AG04449 (cell line): ENCODE measurements at regions not wholly inside any gene's neighbourhood (a gene's known extent, or its start where the extent isn't known, plus 50 kb on each side); places are given as distances from the start of the nearest gene placed in this dataset.

Experiments
- CTCF ChIA-PET: fragments of 350-600 bp; formaldehyde crosslinking; extraction: SDS; loops from one replicate; lab custom pipeline; 2021; ENCODE audit warnings: antibody characterized with exemption; lab: Yijun Ruan, JAX
- POLR2A ChIA-PET: fragments of 400-600, 350-600 bp; formaldehyde crosslinking; extraction: SDS; loops from one replicate; lab custom pipeline; 2020; ENCODE audit warnings: antibody characterized with exemption, inconsistent platforms; lab: Yijun Ruan, JAX
- DNase-seq: peaks from one replicate; pipeline ENCODE4 v3.0.0-alpha.2; 2010; ENCODE audit warnings: low read depth, low spot score
- H3K4me3 ChIP-seq: 2 replicates; pipeline ENCODE4 v1.5.1; 2011; ENCODE audit warnings: low read depth, mild to moderate bottlenecking, control low read depth, low read length
- CTCF ChIP-seq: IDR thresholded peaks from one replicate; pipeline ENCODE4 v1.5.1; 2011; ENCODE audit warnings: mild to moderate bottlenecking, moderate library complexity, low read length, control low read depth, inconsistent platforms; ENCODE audit not compliant: insufficient read depth; ENCODE audit errors: missing control alignments

DNA sequence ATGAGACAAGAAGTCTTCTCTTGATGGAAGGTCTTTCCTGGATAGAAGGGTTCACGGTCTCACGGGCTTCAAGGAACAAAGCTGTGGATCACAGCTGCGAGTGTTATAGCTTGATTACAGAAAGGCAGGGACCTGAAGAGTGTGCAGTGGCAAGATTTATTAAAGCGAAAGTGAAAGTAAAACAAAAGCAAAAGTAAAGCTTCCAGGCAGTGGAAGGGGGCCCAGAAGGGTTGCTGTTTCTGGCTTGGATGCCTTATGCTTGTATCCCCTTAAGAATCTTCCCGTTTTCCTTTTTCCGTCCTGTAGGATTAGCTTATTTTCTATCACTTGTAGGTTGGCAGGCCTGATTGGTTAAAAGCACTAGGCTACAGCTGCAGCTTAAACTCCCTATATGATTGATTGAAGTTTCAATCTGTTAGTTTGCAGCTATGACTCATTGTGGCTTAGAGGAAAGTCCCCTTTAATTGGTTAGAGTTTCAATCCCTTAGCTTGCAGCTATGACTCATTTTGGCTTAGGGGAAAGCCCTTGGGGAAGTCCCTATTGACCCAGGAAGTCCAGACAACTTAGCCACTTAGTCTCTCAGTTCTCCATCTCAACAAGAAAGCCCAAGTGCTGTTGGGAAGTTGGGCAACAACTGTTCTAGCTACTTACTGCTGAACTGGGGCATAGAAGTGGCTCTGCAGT, 183.7 kb upstream of the NLGN4Y start:
- no peak overlapping the region; the same call in 1 of the 2 replicates for H3K4me3 ChIP-seq
- no peak for DNase-seq
- TF ChIP-seq CTCF = no peak

DNA sequence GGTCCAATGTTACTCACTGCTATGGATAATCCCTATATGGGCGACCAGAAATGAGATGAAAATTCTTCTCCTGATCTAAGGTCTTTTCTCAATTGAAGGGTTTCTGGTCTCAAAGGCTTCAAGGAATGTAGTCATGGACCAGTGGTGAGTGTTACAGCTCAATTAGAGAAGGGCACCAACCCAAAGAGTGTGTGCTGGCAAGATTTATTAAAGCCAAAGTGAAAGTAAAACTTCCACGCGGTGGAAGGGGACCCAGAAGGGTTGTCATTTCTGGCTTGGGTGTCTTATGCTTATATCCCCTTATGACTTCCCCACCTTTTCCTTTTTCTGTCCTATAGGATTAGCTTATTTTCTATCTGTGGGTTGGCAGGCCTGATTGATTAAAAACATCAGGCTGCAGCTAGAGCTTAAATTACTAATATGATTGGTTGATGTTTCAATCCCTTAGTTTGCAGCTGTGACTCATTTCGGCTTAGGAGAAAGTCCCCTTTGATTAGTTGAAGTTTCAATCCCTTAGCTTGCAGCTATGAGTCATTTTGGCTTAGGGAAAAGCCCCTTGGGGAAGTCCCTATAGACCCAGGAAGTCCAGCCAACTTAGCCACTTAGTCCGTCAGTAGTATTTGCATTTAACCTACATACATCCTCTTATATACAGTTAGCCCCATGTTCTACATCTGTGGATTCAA, 179.5 kb upstream of the NLGN4Y start:
- DNase-seq = no peak
- no peak overlapping the region for H3K4me3 ChIP-seq
- POLR2A ChIA-PET = no interaction called here
- CTCF ChIA-PET = no interaction called here
- TF ChIP-seq CTCF = no peak

More for the DNA sequence above, 183.7 kb upstream of the NLGN4Y start:
- ChIA-PET POLR2A (no interaction called here), CTCF (no interaction called here)

GRCh38 chrY:14351590-14351989, 172.7 kb upstream of the NLGN4Y start:
- CTCF ChIA-PET = no interaction called here
- TF ChIP-seq CTCF = no peak
- DNase-seq = no peak
- POLR2A ChIA-PET = no interaction called here
- H3K4me3 ChIP-seq = no peak overlapping the region

DNA sequence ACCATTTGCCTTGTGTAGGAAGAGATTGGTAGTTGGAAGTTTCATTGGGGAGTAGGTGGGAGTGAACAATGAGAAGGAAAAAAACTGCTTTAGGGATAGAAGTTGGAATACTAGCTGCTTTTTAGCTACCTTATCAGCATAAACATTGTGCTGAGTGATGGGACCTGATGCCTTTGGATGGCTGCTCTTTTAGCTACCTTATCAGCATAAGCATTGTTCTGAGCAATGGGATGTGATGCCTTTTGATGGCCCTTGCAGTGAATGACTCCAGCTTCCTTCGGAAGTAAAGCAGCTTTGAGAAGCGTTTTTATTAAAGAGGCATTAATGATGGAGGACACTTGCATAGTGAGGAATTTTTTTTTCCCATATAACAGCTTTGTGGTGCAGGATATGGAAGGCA, 168.2 kb upstream of the NLGN4Y start:
- ChIA-PET POLR2A (no interaction called here), CTCF (no interaction called here)
- H3K4me3 ChIP-seq = no peak overlapping the region
- no peak for DNase-seq
- no peak for TF ChIP-seq CTCF

GRCh38 chrY:14360748-14361500, 163.4 kb upstream of the NLGN4Y start:
- no peak for TF ChIP-seq CTCF
- H3K4me3 ChIP-seq = no peak overlapping the region
- ChIA-PET POLR2A (no interaction called here), CTCF (no interaction called here)
- DNase-seq = no peak

DNA sequence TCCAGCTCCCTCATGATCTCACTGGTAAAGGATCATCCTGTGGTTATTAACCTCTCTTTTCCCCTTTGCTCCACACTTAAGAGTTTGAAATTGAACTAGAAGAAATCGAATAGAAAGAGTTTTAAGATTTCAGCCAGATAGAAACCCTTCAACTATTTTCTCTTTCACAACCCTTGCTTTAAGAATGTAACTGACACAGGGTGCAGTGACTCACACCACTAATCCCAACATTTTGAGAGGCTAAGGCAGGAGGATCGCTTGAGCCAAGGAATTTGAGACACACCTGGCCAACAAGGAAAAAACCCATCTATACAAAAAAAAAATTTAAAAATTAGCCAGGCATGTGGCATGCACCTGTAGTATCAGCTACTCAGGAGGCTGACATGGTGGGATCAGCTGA, 150.7 kb upstream of the NLGN4Y start:
- H3K4me3 ChIP-seq = no peak overlapping the region
- TF ChIP-seq CTCF = no peak
- POLR2A ChIA-PET = no interaction called here
- CTCF ChIA-PET = no interaction called here
- DNase-seq = no peak
